HG03097 (cell line): ENCODE measurements at regions not wholly inside any gene's neighbourhood (a gene's known extent, or its start where the extent isn't known, plus 50 kb on each side); places are given as distances from the start of the nearest gene placed in this dataset.

ENCODE experiments used
- ATAC-seq: cut with Tn5 transposase; IDR thresholded peaks from one replicate; pipeline ENCODE4 v1.9.1; 2021; ENCODE audit not compliant: unreplicated experiment, low FRiP score

DNA sequence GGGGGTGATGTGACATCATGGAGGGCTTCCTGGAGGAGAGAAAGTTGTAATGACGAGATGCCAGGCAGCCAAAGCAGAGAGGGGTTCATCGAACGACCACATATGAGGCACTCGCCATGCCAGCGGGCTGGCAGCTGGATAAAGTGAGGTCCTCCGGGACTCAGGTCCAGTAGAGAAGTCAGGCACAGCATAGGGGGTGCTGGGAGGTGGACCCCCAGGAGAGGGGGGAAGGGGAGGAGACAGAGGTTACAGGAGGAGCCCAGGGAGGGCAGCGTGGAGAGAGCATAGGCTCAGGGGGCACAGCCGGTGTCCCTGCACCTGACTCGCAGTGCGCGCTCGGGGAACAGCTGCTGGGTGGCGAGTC, 174.7 kb downstream of the BMP7 start:
- ATAC-seq, result no peak

DNA sequence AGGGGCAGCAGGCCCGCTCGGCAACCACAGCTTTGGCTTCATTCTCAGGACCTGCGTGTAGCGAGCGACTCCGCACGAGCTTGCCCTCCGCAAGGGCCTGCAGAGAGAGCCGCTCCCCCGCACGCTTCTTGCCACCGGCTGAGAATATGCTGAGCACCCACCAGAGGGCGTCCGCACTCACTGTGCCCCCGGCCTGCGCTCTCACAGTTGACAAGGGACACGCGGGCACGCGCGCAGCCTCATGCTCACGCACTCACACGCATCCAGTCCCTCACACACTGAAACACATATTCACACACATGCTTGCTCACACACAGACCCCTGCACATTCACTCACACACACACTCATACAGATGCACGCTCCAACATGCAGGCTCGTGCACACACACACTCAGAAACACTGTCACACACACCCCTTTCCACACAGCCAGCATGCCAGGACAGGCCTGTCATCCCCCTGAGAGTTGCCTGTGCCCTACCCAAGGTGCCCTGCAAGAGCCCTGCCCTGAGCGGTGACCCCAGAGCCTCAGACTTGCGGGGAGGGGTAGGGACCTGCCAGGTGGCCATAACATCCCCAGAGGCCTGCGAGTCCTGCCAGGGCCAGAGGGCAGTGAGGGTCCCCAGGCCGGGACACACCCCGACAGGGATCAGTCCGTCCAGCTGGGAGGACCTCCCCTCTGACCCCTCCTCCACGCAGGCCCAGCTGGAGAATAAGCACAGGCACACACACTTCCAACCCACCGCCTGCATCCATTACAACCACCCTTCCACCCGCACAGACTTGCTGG, 174.1 kb downstream of the BMP7 start:
- no peak for ATAC-seq

GRCh38 chr20:57092900-57093530, 173.4 kb downstream of the BMP7 start:
- ATAC-seq, result no peak

GRCh38 chr20:57093766-57094165, 172.7 kb downstream of the BMP7 start:
- no peak for ATAC-seq

DNA sequence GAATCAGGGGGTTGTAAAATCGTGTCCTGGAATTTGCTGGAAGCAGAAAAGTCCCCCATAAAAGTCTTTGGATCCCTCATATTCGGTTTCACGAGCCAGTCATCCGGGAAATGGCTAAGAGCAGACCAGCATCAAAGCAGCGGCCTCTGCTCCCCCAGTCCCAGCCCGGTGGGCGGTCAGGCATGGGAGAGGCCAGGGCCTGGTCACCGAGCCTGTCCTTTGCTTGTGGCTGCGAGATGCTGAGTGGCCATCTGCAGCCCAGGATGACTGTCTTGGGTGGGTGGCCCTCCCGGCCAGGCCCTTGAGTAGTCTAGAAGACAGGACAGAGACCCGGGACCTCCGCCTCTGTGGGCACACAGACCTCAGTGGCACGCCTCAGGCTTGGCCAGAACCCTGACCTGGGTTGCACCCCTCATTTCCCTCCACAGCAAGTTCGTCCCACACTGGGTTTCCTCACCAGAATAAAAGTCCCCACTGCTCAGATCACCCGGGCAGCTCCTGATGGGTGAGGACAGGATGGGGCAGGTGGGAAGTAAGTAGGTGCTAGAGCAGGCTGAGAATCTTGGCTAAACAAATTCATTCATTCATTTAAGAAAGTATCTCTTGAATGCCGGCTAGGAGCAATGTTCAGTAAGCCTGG, 172.1 kb downstream of the BMP7 start:
- no peak for ATAC-seq

GRCh38 chr20:57094991-57095390, 171.4 kb downstream of the BMP7 start:
- no peak for ATAC-seq

DNA sequence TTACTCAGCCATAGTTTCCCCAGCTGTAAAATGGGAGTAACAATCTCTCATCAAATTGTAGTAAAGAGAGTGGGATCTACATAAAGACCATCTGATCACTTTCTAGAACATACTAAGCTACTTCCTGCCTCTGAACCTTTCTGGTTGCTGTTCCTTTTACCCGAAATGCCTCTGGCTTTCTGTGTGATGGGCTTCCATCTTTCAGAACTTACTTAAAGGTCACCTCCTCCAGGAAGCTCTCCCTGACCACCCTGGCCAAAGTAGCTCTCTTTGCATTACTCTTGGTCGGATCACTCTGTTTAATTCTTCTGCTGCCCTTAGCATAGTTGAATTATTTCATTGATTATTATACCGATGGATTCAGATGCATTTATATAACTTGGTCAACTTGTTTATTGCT, 171.0 kb downstream of the BMP7 start:
- no peak for ATAC-seq

DNA sequence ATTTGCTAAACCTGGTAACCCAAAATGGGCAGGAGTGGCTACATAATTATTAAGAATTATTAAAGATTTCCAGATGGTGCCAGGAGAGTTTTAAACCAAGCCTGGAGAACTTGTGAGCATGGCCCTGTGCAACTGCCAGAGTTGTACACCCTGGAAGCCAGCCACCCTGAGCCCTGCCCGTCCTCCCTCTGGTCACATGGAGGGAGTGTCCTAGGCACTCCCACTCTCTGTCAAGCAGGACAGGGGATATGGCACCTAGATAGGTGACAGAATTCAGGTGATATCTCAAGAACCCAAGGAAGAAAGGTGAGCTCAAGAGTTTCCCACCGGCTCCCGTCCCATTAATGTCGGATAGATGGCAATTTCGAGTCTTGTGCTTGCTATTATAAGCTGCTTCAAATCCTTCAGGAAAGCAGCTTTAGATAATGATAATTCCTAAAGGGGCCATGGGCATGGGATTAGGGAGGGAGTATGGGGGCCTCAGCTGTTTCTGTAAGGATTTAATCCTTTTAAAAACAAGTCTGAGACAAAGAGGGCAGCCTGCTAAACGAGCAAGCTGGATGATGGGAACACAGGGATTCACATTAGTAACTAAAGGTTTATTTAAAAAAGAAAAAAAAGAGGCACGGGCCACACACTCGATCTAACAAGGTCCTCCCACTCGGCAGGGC, 169.1 kb downstream of the BMP7 start:
- no peak for ATAC-seq

DNA sequence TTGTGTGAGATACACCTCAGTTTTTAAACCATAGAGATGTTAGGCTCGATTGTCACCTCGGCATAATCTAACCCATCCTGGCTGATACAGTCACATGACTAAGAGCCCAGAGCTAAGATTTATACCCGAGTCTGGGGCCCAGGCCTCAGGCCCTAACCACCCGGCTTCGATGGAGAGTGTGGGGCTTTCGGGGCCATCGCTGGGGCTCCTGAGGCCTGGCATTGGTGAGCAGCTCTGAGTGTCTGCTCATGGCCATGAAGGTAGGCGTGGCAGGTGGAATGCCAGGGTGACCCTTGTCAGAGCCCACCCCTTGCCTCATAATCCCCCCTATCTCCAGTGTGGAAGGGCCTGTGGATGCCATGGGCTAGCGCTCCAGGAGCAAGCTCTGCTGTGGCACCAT, 164.3 kb downstream of the BMP7 start:
- no peak for ATAC-seq

DNA sequence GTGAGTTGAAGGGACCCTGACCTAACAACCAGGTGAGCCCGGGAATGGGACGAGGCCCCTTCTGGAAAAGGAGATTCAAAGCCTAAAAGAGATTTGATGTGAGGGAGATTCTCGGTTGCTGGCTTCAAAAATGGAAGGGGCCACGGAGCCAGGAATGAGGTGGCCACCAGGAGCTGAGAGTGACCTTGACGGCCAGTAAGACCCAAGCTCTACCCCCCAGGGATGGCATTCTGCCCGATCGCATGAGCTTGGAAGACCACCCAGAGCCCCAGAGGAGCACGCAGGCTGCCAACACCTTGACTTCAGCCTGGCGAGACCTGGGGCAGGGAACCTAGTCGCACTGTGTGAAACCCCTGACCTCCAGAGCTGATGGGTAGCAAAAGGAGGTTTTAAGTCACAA, 163.9 kb downstream of the BMP7 start:
- no peak for ATAC-seq

- ATAC-seq, result no peak
Measured at GRCh38 chr20:57103146-57103800, 163.2 kb downstream of the BMP7 start.

- no peak for ATAC-seq
Measured at GRCh38 chr20:57104113-57104512, 162.3 kb downstream of the BMP7 start.

GRCh38 chr20:57104651-57105204, 161.7 kb downstream of the BMP7 start:
- ATAC-seq, result no peak

DNA sequence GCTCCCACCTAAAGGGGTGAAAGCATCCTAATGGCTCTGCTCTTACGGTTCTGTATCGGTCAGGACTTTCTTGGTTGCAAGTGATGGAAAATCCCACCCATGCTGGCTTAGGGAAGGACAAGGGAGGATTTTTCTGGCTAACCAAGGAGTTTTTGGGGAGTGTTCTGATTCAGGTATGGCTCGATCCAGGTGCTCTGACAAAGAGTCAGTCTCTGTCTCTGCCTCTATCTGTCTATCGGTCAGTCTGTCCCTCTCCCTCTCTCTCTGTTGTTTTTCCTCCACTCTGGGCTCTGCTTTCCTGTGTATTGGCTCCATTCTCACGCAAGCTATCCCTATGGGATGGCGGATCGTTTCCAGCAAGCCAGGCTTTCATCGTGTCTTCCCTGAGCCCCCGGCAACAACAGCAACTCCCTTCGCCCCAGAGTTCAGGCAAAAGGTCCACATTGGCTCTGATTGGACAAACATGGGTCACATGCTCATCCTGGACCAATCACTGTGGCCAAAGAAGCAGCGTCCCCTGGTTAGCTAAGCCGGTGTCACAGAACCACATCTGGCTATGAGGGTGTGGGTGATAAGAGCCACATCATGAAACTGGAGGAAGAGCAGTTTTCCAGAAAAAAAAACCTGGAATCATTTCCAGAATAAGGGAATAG, 160.3 kb downstream of the BMP7 start:
- no peak for ATAC-seq

- no peak for ATAC-seq
Measured at GRCh38 chr20:57106692-57107091, 159.7 kb downstream of the BMP7 start.

DNA sequence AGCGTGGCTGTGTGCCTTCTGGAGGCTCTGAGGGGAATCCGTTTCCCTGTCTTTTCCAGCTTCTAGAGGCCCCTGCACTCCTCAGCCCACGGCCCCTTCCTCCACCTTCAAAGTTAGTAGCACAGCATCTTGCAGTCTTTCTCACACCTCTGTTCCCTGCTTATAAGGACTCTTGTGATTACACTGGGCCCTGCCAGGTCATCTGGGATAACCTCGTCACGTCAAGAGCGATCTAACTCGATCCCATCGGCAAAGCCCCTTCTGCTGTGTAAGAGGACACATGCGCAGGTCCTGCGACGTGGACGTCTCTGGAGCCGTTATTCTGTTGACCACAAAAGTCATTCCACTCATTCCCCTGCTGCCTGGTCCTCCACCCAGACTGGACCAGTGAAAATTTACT, 159.2 kb downstream of the BMP7 start:
- no peak for ATAC-seq

- ATAC-seq, result no peak
Measured at GRCh38 chr20:57108218-57108617, 158.2 kb downstream of the BMP7 start.

DNA sequence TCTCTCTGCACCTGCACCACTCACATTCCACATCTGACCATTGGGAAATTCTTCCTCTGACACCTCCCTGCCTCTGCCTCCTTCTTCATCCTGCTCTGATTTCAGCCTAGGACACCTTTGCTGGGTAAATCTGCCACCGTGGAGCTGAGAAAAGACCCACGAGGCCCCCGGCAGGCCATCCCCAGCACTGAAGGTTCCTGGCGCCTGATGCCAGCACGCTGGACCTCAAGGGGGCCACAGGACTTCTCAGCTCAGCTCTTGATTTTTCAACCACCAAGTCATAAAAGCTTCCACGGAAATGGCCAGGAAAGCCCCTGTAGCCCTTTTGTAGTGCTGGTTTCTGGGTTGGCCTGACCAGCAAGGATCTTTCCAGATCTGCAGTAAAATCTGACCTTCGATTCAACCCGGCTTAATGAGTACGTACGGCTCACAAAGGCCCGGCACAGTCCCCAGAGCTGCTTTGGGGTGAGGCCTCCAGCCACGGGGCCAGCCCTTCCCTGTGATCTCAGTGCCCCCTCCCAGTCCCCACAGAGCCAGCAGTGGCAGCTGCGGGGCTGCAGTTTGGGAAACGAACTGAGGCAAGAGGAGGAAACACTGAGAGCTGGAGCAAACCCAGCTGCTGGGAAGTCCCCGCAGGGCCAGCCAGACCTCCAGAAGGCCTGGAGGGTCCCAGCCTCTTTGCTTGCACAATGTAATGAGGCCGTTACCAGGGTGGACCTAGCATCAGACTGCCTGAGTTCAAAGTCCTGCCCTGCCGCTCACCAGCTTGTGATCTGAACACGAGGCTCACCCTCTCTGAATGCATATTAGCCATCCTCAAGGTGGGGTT, 157.5 kb downstream of the BMP7 start:
- ATAC-seq, result no peak

- ATAC-seq, result no peak
Measured at GRCh38 chr20:57109571-57109953, 156.9 kb downstream of the BMP7 start.
